DMS79 treated with DMSO at 0.1 percent for 48 hours (cell line): ENCODE measurements at regions not wholly inside any gene's neighbourhood (a gene's known extent, or its start where the extent isn't known, plus 50 kb on each side); places are given as distances from the start of the nearest gene placed in this dataset.

Source experiments
- DNase-seq: peaks from one replicate; lab custom pipeline; 2025; lab: John Stamatoyannopoulos, UW

GRCh38 chr9:31100311-31100710 is 1284.1 kb upstream of the ACO1 start:
- DNase-seq = no peak

- no peak for DNase-seq
Observed at GRCh38 chr9:31103836-31104235, 1280.6 kb upstream of the ACO1 start.

- DNase-seq = no peak
Observed at GRCh38 chr9:31104249-31104648, 1280.2 kb upstream of the ACO1 start.

- DNase-seq = no peak
Observed at GRCh38 chr9:31112491-31112890, 1272.0 kb upstream of the ACO1 start.

- DNase-seq = no peak
Observed at GRCh38 chr9:31114346-31114745, 1270.1 kb upstream of the ACO1 start.

- DNase-seq = no peak
Observed at GRCh38 chr9:31119890-31120454, 1264.5 kb upstream of the ACO1 start.

- no peak for DNase-seq
Observed at GRCh38 chr9:31124389-31124788, 1260.1 kb upstream of the ACO1 start.

- DNase-seq = no peak
Observed at GRCh38 chr9:31135567-31135966, 1248.9 kb upstream of the ACO1 start.

- DNase-seq = no peak
Observed at GRCh38 chr9:31136524-31136923, 1247.9 kb upstream of the ACO1 start.

- no peak for DNase-seq
Observed at GRCh38 chr9:31137176-31138160, 1247.0 kb upstream of the ACO1 start.

- DNase-seq = no peak
Observed at GRCh38 chr9:31140316-31140715, 1244.1 kb upstream of the ACO1 start.

- no peak for DNase-seq
Observed at GRCh38 chr9:31142456-31142855, 1242.0 kb upstream of the ACO1 start.

- no peak for DNase-seq
Observed at GRCh38 chr9:31144614-31145013, 1239.8 kb upstream of the ACO1 start.

GRCh38 chr9:31146485-31147166 is 1237.8 kb upstream of the ACO1 start:
- no peak for DNase-seq

- DNase-seq = no peak
Observed at GRCh38 chr9:31153250-31153840, 1231.1 kb upstream of the ACO1 start.

GRCh38 chr9:31166516-31166915 is 1217.9 kb upstream of the ACO1 start:
- DNase-seq = no peak

GRCh38 chr9:31168161-31168560 is 1216.3 kb upstream of the ACO1 start:
- no peak for DNase-seq

GRCh38 chr9:31174681-31175080 is 1209.8 kb upstream of the ACO1 start:
- no peak for DNase-seq

GRCh38 chr9:31183866-31184265 is 1200.6 kb upstream of the ACO1 start:
- DNase-seq = no peak

GRCh38 chr9:31185831-31186230 is 1198.6 kb upstream of the ACO1 start:
- no peak for DNase-seq

GRCh38 chr9:31188496-31188895 is 1195.9 kb upstream of the ACO1 start:
- DNase-seq = no peak

- DNase-seq = no peak
Observed at GRCh38 chr9:31210978-31211570, 1173.4 kb upstream of the ACO1 start.
